ENCODE measurements at regions not wholly inside any gene's neighbourhood (a gene's known extent, or its start where the extent isn't known, plus 50 kb on each side); places are given as distances from the start of the nearest gene placed in this dataset.

DNA sequence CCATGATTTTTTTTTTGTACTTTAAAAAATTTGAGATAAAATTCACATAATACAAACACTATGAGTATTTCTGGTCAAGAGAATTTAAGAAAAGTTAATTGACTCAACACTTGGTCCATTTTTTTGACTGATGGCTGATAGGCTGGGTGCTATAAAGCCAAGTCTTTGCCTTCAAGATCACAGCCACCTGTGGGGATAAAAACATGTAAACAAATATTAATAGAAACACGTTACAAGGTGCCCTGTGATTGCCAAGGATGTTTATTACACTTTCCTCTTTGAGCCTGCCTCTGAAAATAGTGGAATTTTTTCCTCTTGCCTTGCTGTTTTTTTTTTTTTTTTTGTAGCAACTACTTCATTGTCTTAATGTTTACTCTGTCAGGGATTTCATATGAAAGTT is 63.3 kb downstream of the FHIP1A start:
- no peak overlapping the region for H3K27ac ChIP-seq
- ChIA-PET POLR2A (ENCODE audit: low non-redundant PET) (no interaction called here), CTCF (interaction anchor here (0.8 kb wide), 1 partner anchor 14 kb away, joined by 4 read pairs; no protein-coding TSS in a partner anchor)
- TF ChIP-seq, protein P1, sequence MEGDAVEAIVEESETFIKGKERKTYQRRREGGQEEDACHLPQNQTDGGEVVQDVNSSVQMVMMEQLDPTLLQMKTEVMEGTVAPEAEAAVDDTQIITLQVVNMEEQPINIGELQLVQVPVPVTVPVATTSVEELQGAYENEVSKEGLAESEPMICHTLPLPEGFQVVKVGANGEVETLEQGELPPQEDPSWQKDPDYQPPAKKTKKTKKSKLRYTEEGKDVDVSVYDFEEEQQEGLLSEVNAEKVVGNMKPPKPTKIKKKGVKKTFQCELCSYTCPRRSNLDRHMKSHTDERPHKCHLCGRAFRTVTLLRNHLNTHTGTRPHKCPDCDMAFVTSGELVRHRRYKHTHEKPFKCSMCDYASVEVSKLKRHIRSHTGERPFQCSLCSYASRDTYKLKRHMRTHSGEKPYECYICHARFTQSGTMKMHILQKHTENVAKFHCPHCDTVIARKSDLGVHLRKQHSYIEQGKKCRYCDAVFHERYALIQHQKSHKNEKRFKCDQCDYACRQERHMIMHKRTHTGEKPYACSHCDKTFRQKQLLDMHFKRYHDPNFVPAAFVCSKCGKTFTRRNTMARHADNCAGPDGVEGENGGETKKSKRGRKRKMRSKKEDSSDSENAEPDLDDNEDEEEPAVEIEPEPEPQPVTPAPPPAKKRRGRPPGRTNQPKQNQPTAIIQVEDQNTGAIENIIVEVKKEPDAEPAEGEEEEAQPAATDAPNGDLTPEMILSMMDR (conservative IDR thresholded peaks at IDR 0.05; ENCODE audit: low read depth) = no peak
- no peak for DNase-seq (ENCODE audit: low spot score)

GRCh38 chr4:151472711-151473110 is 63.7 kb downstream of the FHIP1A start:
- TF ChIP-seq, protein P1 (conservative IDR thresholded peaks at IDR 0.05; ENCODE audit: low read depth) = no peak
- ChIA-PET CTCF (interaction anchor here (0.8 kb wide), 1 partner anchor 14 kb away, joined by 4 read pairs; no protein-coding TSS in a partner anchor), POLR2A (ENCODE audit: low non-redundant PET) (no interaction called here)
- no peak for DNase-seq (ENCODE audit: low spot score)
- H3K27ac ChIP-seq = no peak overlapping the region

DNA sequence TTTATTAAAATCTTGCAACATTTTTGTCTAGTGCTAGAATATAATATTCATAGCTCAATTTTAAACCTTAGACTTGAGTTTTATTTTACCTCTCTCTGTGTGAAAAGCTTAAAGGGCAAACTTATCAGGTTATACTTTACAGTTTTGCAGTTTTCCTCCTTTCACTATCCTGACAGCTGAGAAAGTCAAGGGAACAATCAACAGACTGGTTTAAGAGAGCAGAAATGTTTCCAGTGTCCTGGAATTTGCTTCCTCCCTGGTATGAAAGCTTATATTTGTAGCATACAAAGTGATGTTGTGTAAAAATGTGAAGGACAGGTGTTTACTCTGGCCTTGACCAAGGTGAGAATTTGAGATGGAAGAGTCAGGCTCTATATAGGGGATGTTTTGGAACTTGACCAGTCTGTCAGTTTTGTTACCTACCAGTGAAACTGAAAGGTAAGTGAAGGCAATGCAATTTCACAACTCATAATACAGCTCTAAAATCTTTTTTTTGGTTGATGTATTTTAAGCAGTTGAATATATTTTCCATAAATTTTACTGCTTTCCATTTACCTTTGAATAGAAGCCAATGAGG is 64.6 kb downstream of the FHIP1A start:
- POLR2A ChIA-PET (ENCODE audit: low non-redundant PET) = no interaction called here

DNA sequence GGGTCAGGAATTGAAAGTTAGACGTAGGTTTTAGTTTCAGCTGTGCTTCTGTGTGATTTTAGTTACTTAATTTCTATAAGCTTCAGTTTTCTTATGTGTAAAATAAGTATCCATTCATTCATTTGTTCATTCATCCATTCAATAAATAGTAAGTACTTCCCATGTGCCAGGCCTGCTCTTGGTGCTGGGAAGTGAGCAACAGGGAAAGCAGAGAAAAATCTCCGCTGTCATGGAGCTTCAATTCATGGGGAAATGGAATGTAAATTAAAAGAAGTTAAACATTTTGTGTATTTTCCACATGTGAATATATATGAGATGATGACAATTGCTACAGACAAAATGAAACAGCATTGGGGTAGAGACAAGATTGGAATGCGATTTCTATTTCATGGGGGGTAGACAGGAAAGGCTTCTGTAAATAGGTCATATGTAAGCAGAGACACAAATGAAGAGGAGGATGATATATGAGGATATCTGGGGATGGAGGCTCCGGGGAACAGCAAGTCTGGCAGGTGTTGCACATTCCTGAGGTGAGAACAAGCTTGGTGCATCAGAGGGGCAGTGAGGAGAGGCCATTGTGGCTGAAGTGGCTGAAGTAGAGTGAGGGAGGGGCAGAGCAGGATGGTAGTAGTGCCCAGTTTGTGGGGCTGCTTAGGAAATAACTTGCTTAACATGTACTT is 66.2 kb downstream of the FHIP1A start:
- ChIA-PET POLR2A (ENCODE audit: low non-redundant PET) (no interaction called here), CTCF (no interaction called here)
- no peak for DNase-seq (ENCODE audit: low spot score)
- TF ChIP-seq, protein P1 (conservative IDR thresholded peaks at IDR 0.05; ENCODE audit: low read depth) = no peak
- no peak overlapping the region for H3K27ac ChIP-seq

More for the DNA sequence above, 64.6 kb downstream of the FHIP1A start:
- CTCF ChIA-PET = no interaction called here
- no peak for DNase-seq (ENCODE audit: low spot score)
- H3K27ac ChIP-seq = no peak overlapping the region
- TF ChIP-seq, protein P1 (conservative IDR thresholded peaks at IDR 0.05; ENCODE audit: low read depth) = no peak

- ChIA-PET POLR2A (ENCODE audit: low non-redundant PET) (no interaction called here), CTCF (no interaction called here)
- TF ChIP-seq, protein P1 (conservative IDR thresholded peaks at IDR 0.05; ENCODE audit: low read depth) = no peak
- no peak for DNase-seq (ENCODE audit: low spot score)
- H3K27ac ChIP-seq = no peak overlapping the region
Observed at GRCh38 chr4:151481813-151482212, 72.8 kb downstream of the FHIP1A start.

DNA sequence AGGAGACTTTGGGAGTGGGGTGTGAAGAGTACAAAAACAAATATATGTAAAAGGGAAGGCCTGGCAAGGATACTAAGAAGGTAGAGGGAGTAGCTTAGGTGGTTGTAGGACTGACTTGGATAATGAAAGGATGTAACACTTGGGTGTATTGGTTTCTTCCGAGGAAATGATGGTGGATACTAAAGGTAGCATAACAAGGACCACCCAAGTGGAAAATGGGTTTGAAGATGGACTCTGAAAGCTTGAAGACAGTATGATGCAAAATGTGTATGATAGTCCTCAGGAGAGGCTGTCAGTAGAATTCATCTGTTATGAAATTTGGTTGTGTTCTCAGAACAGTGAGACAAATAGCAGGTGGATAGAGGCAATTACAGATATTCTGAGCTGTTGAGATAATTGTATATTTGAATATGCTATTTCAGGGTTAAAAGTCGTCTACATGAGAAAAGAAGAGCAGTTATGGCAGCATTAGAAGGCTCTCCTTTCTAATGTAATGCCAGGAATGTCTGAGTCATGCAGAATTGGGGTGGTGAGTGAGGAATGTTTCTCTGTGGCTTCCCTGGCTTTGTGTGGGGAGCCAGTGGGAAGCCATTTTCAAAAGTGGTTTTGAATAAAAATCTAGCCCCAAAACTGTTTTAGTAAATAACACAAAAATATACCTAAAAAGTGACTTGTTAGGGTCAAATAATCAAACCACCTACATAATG is 75.6 kb downstream of the FHIP1A start:
- ChIA-PET POLR2A (ENCODE audit: low non-redundant PET) (no interaction called here), CTCF (interaction anchor here (0.5 to 1.1 kb wide), 2 partner anchors 38 to 995 kb away, joined by 3 read pairs; no protein-coding TSS in a partner anchor)
- DNase-seq (ENCODE audit: low spot score) = peak; percentile 84
- no peak overlapping the region for H3K27ac ChIP-seq
- TF ChIP-seq, protein P1 (conservative IDR thresholded peaks at IDR 0.05; ENCODE audit: low read depth) = no peak

Data from RWPE1 (cell line).